Endothelial cell of umbilical vein (primary cell): ENCODE measurements at regions not wholly inside any gene's neighbourhood (a gene's known extent, or its start where the extent isn't known, plus 50 kb on each side); places are given as distances from the start of the nearest gene placed in this dataset.

Source experiments
- CTCF ChIP-seq, 2 donors: IDR thresholded peaks; 1 replicate in 1 of 2; 2 replicates in 1 of 2; pipeline ENCODE4 v1.5.1; 2011; ENCODE audit warnings: low read length in 2 of 2, mild to moderate bottlenecking in 2 of 2, moderate library complexity in 2 of 2, control low read depth in 1 of 2, inconsistent platforms in 1 of 2, low read depth in 1 of 2; ENCODE audit not compliant: insufficient read depth in 1 of 2; ENCODE audit errors: extremely low read depth in 1 of 2
- JUN ChIP-seq: IDR thresholded peaks from 2 replicates; pipeline ENCODE4 v1.6.1; 2011; ENCODE audit warnings: borderline replicate concordance, low read depth; ENCODE audit not compliant: insufficient read length, insufficient read depth
- POLR2A ChIP-seq: IDR thresholded peaks from 2 replicates; pipeline ENCODE4 v1.6.1; 2012; ENCODE audit warnings: low read depth, mild to moderate bottlenecking, control low read depth, low read length

DNA sequence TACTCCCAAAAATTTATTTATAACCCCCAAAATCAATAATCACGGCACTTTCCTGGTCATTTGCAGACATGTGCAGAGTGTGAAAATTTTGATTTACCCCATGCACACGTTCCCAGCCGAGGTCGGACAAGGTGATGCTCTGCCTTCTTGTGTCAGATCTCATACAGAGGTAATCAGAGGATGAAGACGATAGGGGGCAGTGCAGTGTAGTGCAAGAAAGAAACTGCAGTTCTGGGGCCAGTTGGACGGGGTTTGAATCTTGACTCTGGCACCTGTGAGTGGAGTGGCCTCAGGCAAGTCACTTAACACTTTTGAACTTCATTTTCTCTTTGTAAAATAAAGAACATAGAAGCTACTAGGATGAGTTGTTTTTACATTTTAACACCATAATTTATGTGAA is 88.4 kb downstream of the FRMPD3 start:
- TF ChIP-seq CTCF (IDR thresholded peaks at IDR 0.05; ENCODE audit: extremely low read depth in 1 of 2, insufficient read depth in 1 of 2, low read depth in 1 of 2, low read length in 2 of 2) (peak; percentile 22 to 42), POLR2A (no peak), JUN (no peak)
